Breast epithelium (tissue), 3 donors: ENCODE measurements at regions not wholly inside any gene's neighbourhood (a gene's known extent, or its start where the extent isn't known, plus 50 kb on each side); places are given as distances from the start of the nearest gene placed in this dataset.

ENCODE experiments used
- POLR2A ChIP-seq: fragments of 450-650 bp; IDR thresholded peaks from one replicate; pipeline ENCODE4 v1.6.1; 2016; ENCODE audit warnings: antibody characterized with exemption, mild to moderate bottlenecking, moderate library complexity
- TF ChIP-seq, protein P1 (sequence below), 3 donors: fragments of 450-650 bp; IDR thresholded peaks; one replicate each; pipeline ENCODE4 v1.5.1; 2016 to 2017; ENCODE audit warnings: antibody characterized with exemption in 3 of 3, mild to moderate bottlenecking in 3 of 3, moderate library complexity in 3 of 3

DNA sequence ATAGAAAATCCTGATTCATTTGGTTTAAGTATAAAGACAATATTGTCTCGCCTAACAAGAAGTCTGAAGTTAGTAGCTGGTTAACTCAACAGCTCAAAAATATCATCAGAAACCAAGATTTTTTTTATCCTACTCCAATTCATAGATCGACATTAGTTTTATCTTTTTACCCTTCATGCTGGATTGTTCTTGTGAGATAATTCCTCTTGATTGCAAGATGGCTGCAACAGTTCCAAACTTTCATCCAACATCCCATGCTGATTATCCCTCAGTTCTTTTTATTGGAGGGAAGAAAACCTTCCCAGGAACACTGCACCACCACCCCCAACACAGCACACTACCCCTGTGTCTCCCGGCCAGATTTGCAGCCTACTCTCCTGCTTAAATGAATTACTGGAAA lies 370.2 kb upstream of the RAB6C start:
- no peak for TF ChIP-seq POLR2A
- TF ChIP-seq, protein P1, sequence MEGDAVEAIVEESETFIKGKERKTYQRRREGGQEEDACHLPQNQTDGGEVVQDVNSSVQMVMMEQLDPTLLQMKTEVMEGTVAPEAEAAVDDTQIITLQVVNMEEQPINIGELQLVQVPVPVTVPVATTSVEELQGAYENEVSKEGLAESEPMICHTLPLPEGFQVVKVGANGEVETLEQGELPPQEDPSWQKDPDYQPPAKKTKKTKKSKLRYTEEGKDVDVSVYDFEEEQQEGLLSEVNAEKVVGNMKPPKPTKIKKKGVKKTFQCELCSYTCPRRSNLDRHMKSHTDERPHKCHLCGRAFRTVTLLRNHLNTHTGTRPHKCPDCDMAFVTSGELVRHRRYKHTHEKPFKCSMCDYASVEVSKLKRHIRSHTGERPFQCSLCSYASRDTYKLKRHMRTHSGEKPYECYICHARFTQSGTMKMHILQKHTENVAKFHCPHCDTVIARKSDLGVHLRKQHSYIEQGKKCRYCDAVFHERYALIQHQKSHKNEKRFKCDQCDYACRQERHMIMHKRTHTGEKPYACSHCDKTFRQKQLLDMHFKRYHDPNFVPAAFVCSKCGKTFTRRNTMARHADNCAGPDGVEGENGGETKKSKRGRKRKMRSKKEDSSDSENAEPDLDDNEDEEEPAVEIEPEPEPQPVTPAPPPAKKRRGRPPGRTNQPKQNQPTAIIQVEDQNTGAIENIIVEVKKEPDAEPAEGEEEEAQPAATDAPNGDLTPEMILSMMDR (IDR thresholded peaks at IDR 0.05): no peak
